ENCODE measurements at regions not wholly inside any gene's neighbourhood (a gene's known extent, or its start where the extent isn't known, plus 50 kb on each side); places are given as distances from the start of the nearest gene placed in this dataset.

DNA sequence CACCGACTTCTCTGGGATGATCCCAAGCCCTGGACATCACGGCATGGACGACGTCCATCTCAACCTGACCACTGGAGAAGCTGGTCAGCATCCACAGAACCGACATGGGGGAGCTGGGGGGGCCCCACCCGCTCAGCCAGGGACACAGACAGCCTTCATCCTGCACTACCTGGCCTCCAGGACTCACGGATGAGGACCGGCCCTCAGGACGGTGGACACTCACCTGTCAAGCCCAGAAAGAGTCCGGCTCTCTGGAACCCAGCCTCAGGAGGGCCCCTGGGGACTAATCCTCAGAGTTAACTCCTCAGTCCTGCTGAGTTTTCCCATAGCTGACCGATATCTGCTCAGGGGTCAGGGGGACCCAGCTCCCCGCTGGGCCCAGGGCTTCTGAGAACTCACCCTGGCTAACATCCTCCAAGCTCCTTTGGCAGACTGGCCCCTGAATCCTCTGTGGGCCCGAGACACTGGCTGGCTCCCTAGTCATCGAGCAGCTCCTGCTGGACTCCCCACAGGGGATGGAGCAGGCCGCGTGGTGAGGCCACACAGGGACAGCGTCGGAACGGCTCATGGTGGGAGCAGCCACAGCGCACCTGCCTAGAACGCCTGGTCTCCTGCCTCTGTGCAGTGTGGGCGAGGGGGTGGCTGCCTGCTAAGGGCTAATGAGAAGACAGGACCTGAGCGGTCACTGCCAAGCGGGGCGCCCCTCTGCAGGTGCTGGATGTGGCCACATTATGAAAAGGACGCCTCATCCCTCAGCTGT lies 649.2 kb downstream of the BRD1 start:
- Histone ChIP-seq H3K27ac (no peak overlapping the region), H3K4me1 (no peaks in the 10 kb centered on the region), H3K27me3 (peaks cover 0 to 15% (median 0%) of the 10 kb centered on the region in 9 donors), H3K4me3 (no peak overlapping the region), H3K9me3 (peaks cover 0 to 4% (median 0%) of the 10 kb centered on the region in 12 donors), H3K36me3 (no peaks in the 10 kb centered on the region)
- TF ChIP-seq POLR2A (IDR thresholded peaks at IDR 0.05): no peak
- TF ChIP-seq, protein P1, sequence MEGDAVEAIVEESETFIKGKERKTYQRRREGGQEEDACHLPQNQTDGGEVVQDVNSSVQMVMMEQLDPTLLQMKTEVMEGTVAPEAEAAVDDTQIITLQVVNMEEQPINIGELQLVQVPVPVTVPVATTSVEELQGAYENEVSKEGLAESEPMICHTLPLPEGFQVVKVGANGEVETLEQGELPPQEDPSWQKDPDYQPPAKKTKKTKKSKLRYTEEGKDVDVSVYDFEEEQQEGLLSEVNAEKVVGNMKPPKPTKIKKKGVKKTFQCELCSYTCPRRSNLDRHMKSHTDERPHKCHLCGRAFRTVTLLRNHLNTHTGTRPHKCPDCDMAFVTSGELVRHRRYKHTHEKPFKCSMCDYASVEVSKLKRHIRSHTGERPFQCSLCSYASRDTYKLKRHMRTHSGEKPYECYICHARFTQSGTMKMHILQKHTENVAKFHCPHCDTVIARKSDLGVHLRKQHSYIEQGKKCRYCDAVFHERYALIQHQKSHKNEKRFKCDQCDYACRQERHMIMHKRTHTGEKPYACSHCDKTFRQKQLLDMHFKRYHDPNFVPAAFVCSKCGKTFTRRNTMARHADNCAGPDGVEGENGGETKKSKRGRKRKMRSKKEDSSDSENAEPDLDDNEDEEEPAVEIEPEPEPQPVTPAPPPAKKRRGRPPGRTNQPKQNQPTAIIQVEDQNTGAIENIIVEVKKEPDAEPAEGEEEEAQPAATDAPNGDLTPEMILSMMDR (IDR thresholded peaks at IDR 0.05): no peak
- 77 to 80% (median 78%) methylated on average over 16 to 26 of the region's 26 CpGs for WGBS, 4 donors
- ATAC-seq: no peak
- intact Hi-C loops (cut with DNase I): no loop called here
- DNase-seq: peak in 1 of 5 donors; percentile 32

- TF ChIP-seq POLR2A (IDR thresholded peaks at IDR 0.05): no peak
- DNase-seq (peak in 1 of 5 donors; percentile 42), ATAC-seq (no peak)
- no peaks in the 10 kb centered on the region for H3K36me3 ChIP-seq
- 64 to 82% (median 72%) methylated on average over 9 to 12 of the region's 12 CpGs for whole genome bisulfite sequencing, 4 donors
- H3K4me1 ChIP-seq: no peaks in the 10 kb centered on the region
- intact Hi-C loops (cut with DNase I): no loop called here
- no peak overlapping the region for H3K27ac ChIP-seq
- H3K27me3 ChIP-seq: peaks cover 0 to 9% (median 0%) of the 10 kb centered on the region in 9 donors
- H3K4me3 ChIP-seq: no peak overlapping the region
- peaks cover 0 to 4% (median 0%) of the 10 kb centered on the region in 12 donors for H3K9me3 ChIP-seq
Observed at GRCh38 chr22:49177666-49178065, 650.0 kb downstream of the BRD1 start.

DNA sequence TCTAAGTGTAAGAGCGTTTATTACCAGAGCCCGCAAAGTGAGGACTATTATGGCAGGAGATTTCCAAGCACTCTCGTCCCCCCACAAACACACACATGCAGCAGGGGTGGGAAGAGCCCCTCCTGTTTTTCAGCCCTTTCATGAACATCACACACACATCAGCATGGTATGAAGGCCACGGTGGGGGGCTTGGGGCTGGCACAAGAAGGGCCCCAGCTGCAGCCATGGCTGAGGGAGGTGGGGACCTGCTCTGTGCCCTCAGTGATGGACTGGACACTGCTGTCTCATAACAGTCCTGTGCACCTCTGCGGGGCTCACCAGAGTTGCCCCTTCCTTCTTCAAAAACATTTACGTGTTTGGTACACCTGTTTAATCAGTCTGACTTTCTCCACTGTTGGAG lies 650.7 kb downstream of the BRD1 start:
- H3K36me3 ChIP-seq: no peaks in the 10 kb centered on the region
- H3K27me3 ChIP-seq: peaks cover 0 to 2% (median 0%) of the 10 kb centered on the region in 9 donors
- intact Hi-C loops (cut with DNase I): no loop called here
- DNase-seq (peak in 1 of 5 donors; percentile 24), ATAC-seq (no peak)
- no peaks in the 10 kb centered on the region for H3K4me1 ChIP-seq
- TF ChIP-seq POLR2A (IDR thresholded peaks at IDR 0.05): no peak
- TF ChIP-seq, protein P1 (IDR thresholded peaks at IDR 0.05): no peak
- 72 to 91% (median 82%) methylated on average over 5 to 6 of the region's 6 CpGs for WGBS, 4 donors
- H3K9me3 ChIP-seq: peaks cover 0 to 4% (median 0%) of the 10 kb centered on the region in 12 donors
- no peak overlapping the region for H3K27ac ChIP-seq
- H3K4me3 ChIP-seq: no peak overlapping the region

DNA sequence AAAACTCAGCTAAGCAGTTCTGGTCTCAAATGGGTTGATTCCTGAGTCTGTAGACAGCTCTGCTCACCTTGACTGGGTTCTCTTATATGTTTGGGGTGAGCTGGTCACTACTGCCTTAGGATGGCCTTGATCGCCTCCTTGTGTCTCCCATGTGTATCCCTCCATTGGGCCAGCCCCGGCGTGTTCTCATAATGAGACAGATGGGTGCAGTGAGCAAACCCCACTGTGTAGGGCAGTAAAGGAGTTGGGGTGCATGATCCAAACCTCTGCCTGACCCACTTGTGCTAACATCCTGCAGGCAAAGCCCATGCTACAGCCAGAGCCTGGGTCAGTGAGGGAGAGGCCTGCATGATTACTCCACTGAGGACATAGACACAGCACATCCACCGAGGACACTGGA lies 657.6 kb downstream of the BRD1 start:
- TF ChIP-seq POLR2A (IDR thresholded peaks at IDR 0.05): no peak
- TF ChIP-seq, protein P1 (IDR thresholded peaks at IDR 0.05): no peak
- Histone ChIP-seq H3K27me3 (peaks cover 0 to 11% (median 0%) of the 10 kb centered on the region in 9 donors), H3K36me3 (no peaks in the 10 kb centered on the region), H3K4me3 (no peak overlapping the region), H3K9me3 (peaks cover 0 to 4% (median 0%) of the 10 kb centered on the region in 12 donors), H3K27ac (no peak overlapping the region), H3K4me1 (no peaks in the 10 kb centered on the region)
- intact Hi-C loops (cut with DNase I): no loop called here
- peak in 1 of 4 donors; percentile 18 for ATAC-seq
- peak in 1 of 5 donors; percentile 33 for DNase-seq
- WGBS, 4 donors: 56 to 74% (median 71%) methylated on average over 4 of the region's 4 CpGs

Data from heart left ventricle (tissue), 16 donors.